ENCODE measurements at regions not wholly inside any gene's neighbourhood (a gene's known extent, or its start where the extent isn't known, plus 50 kb on each side); places are given as distances from the start of the nearest gene placed in this dataset.
A peak's percentile ranks its signal among the peaks of the same experiment; 100 is the strongest.

- TF ChIP-seq POLR2A (IDR thresholded peaks at IDR 0.05) (no peak), POLR2AphosphoS5 (IDR thresholded peaks at IDR 0.05) (no peak), CTCF (IDR thresholded peaks at IDR 0.05) (no peak), EP300 (IDR thresholded peaks at IDR 0.05) (no peak)
Measured at GRCh38 chr13:108369412-108369811, 99.9 kb downstream of the TNFSF13B start.

GRCh38 chr13:108375034-108375433, 105.5 kb downstream of the TNFSF13B start:
- H3K9me3 ChIP-seq: no peaks in the 10 kb centered on the region
- TF ChIP-seq POLR2A (IDR thresholded peaks at IDR 0.05) (no peak), EP300 (IDR thresholded peaks at IDR 0.05) (no peak), POLR2AphosphoS5 (IDR thresholded peaks at IDR 0.05) (no peak)
- H3K27ac ChIP-seq: no peak overlapping the region
- H3K4me3 ChIP-seq: no peak overlapping the region
- WGBS, 2 donors: 81 to 88% methylated on average over 2 of the region's 2 CpGs
- H3K27me3 ChIP-seq: no peaks in the 10 kb centered on the region
- DNase-seq (no peak), ATAC-seq (ENCODE audit: low FRiP score in 2 of 2) (no peak)
- no peaks in the 10 kb centered on the region for H3K36me3 ChIP-seq
- H3K4me1 ChIP-seq: no peaks in the 10 kb centered on the region

More at GRCh38 chr13:108369412-108369811, 99.9 kb downstream of the TNFSF13B start:
- Histone ChIP-seq H3K27ac (peak overlapping the region in 2 of 4 donors; percentile 11 to 48), H3K4me1 (no peaks in the 10 kb centered on the region), H3K4me3 (no peak overlapping the region), H3K27me3 (no peaks in the 10 kb centered on the region), H3K36me3 (no peaks in the 10 kb centered on the region), H3K9me3 (no peaks in the 10 kb centered on the region)
- ATAC-seq (ENCODE audit: low FRiP score in 2 of 2): no peak
- DNase-seq: no peak

GRCh38 chr13:108375772-108376171, 106.3 kb downstream of the TNFSF13B start:
- no peaks in the 10 kb centered on the region for H3K9me3 ChIP-seq
- no peak overlapping the region for H3K4me3 ChIP-seq
- WGBS, 2 donors: 88 to 93% methylated on average over 2 of the region's 2 CpGs

GRCh38 chr13:108376308-108376707, 106.8 kb downstream of the TNFSF13B start:
- DNase-seq (no peak), ATAC-seq (ENCODE audit: low FRiP score in 2 of 2) (no peak)
- H3K27ac ChIP-seq: no peak overlapping the region
- H3K4me3 ChIP-seq: no peak overlapping the region
- H3K36me3 ChIP-seq: no peaks in the 10 kb centered on the region
- 33 to 90% methylated on average over 1 to 2 of the region's 2 CpGs for WGBS, 2 donors
- no peak for TF ChIP-seq POLR2A (IDR thresholded peaks at IDR 0.05)
- TF ChIP-seq POLR2AphosphoS5 (IDR thresholded peaks at IDR 0.05): no peak
- no peak for TF ChIP-seq CTCF (IDR thresholded peaks at IDR 0.05)
- no peak for TF ChIP-seq EP300 (IDR thresholded peaks at IDR 0.05)
- no peaks in the 10 kb centered on the region for H3K4me1 ChIP-seq
- H3K27me3 ChIP-seq: no peaks in the 10 kb centered on the region
- H3K9me3 ChIP-seq: no peaks in the 10 kb centered on the region

More at GRCh38 chr13:108375772-108376171, 106.3 kb downstream of the TNFSF13B start:
- Histone ChIP-seq H3K4me1 (no peaks in the 10 kb centered on the region), H3K27me3 (no peaks in the 10 kb centered on the region), H3K27ac (no peak overlapping the region), H3K36me3 (no peaks in the 10 kb centered on the region)
- DNase-seq (no peak), ATAC-seq (ENCODE audit: low FRiP score in 2 of 2) (no peak)
- no peak for TF ChIP-seq POLR2A (IDR thresholded peaks at IDR 0.05)
- TF ChIP-seq CTCF (IDR thresholded peaks at IDR 0.05): no peak
- no peak for TF ChIP-seq EP300 (IDR thresholded peaks at IDR 0.05)
- TF ChIP-seq POLR2AphosphoS5 (IDR thresholded peaks at IDR 0.05): no peak

GRCh38 chr13:108377646-108378206, 108.2 kb downstream of the TNFSF13B start:
- DNase-seq: no peak
- no peaks in the 10 kb centered on the region for H3K4me1 ChIP-seq
- no peaks in the 10 kb centered on the region for H3K9me3 ChIP-seq
- no peak overlapping the region for H3K4me3 ChIP-seq
- H3K36me3 ChIP-seq: no peaks in the 10 kb centered on the region
- TF ChIP-seq POLR2A (IDR thresholded peaks at IDR 0.05) (no peak), POLR2AphosphoS5 (IDR thresholded peaks at IDR 0.05) (no peak), CTCF (IDR thresholded peaks at IDR 0.05) (no peak), EP300 (IDR thresholded peaks at IDR 0.05) (no peak)
- no peak for ATAC-seq (ENCODE audit: low FRiP score in 2 of 2)
- H3K27ac ChIP-seq: no peak overlapping the region
- H3K27me3 ChIP-seq: no peaks in the 10 kb centered on the region
- WGBS, 2 donors: 89 to 90% methylated on average over 5 to 6 of the region's 6 CpGs
